ENCODE measurements at regions not wholly inside any gene's neighbourhood (a gene's known extent, or its start where the extent isn't known, plus 50 kb on each side); places are given as distances from the start of the nearest gene placed in this dataset.

- DNase-seq: no peak
- no peaks in the 10 kb centered on the region for H3K27me3 ChIP-seq (ENCODE audit: control insufficient read depth, insufficient read depth, low read length)
- no peak overlapping the region for H3K4me3 ChIP-seq (ENCODE audit: insufficient read depth, low read depth, low read length)
- H3K36me3 ChIP-seq (replicated peaks; ENCODE audit: control insufficient read depth, insufficient read depth, low read length): no peaks in the 10 kb centered on the region
Observed at GRCh38 chr5:89998519-89999305, 410.8 kb downstream of the CETN3 start.

DNA sequence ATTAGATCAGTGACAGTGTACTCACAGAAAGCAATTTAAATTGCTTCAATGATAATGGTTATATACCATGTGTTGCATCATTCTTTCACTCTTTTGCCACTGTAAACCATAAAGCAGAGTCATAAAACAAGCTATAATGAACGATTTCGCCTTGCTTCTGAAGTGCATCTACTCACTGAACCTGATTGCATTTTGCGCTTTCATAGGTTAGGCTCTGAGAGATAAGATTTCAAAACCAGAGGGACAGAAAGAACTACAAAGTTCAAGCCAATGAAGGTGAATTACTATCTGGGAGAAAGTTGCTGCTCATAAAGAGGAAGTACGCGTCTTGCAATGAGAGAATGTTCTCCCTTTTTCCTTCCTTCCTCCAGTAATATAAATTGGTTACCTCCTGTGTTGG lies 412.7 kb downstream of the CETN3 start:
- H3K27me3 ChIP-seq (ENCODE audit: control insufficient read depth, insufficient read depth, low read length): no peaks in the 10 kb centered on the region

GRCh38 chr5:89996335-89996734 lies 413.2 kb downstream of the CETN3 start:
- no peak overlapping the region for H3K4me3 ChIP-seq (ENCODE audit: insufficient read depth, low read depth, low read length)
- no peak for DNase-seq

More for the DNA sequence above, 412.7 kb downstream of the CETN3 start:
- no peaks in the 10 kb centered on the region for H3K36me3 ChIP-seq (replicated peaks; ENCODE audit: control insufficient read depth, insufficient read depth, low read length)
- DNase-seq: no peak
- H3K4me3 ChIP-seq (ENCODE audit: insufficient read depth, low read depth, low read length): no peak overlapping the region

DNA sequence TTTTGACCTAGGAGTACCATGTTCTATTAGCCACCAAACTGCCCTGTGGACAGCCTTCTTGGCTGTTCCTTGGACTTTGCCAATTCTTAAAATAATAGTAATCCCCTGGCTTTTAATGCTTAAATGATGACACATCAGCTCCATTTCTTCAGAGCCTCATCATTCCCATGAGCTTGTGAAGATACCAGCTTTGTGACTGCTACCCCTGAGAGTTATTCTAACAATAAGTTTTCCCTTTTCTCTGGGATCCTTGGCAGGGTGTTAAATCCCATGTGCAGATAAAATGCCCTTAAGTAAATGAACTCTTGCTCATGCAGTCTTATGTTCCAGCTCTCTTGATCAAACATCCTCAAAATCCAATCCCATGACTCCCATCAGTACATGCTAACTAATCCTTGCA lies 415.3 kb downstream of the CETN3 start:
- DNase-seq: no peak

More at GRCh38 chr5:89996335-89996734, 413.2 kb downstream of the CETN3 start:
- Histone ChIP-seq H3K36me3 (replicated peaks; ENCODE audit: control insufficient read depth, insufficient read depth, low read length) (no peaks in the 10 kb centered on the region), H3K27me3 (ENCODE audit: control insufficient read depth, insufficient read depth, low read length) (no peaks in the 10 kb centered on the region)

DNA sequence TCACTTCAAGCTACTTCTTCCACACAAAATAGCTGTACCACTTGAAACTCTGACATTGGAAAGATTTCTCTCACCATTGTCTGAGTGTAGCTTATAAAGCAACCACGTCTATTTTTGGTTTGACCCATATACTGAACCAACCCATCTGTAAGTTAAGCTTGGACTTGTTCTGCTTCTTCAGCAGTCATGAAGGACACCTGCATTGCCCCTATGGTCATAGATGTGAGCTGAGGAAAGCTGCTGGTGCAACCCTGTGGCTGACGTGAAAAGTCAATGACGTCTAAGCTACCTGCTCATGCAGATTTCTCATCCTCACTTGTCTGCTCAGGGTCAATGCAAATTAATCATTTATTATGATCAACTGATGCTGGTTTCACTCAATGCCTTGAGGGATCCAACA lies 417.4 kb downstream of the CETN3 start:
- no peak for DNase-seq
- no peaks in the 10 kb centered on the region for H3K36me3 ChIP-seq (replicated peaks; ENCODE audit: control insufficient read depth, insufficient read depth, low read length)
- no peaks in the 10 kb centered on the region for H3K27me3 ChIP-seq (ENCODE audit: control insufficient read depth, insufficient read depth, low read length)
- H3K4me3 ChIP-seq (ENCODE audit: insufficient read depth, low read depth, low read length): no peak overlapping the region

More for the DNA sequence above, 415.3 kb downstream of the CETN3 start:
- H3K27me3 ChIP-seq (ENCODE audit: control insufficient read depth, insufficient read depth, low read length): no peaks in the 10 kb centered on the region
- H3K36me3 ChIP-seq (replicated peaks; ENCODE audit: control insufficient read depth, insufficient read depth, low read length): no peaks in the 10 kb centered on the region
- no peak overlapping the region for H3K4me3 ChIP-seq (ENCODE audit: insufficient read depth, low read depth, low read length)

DNA sequence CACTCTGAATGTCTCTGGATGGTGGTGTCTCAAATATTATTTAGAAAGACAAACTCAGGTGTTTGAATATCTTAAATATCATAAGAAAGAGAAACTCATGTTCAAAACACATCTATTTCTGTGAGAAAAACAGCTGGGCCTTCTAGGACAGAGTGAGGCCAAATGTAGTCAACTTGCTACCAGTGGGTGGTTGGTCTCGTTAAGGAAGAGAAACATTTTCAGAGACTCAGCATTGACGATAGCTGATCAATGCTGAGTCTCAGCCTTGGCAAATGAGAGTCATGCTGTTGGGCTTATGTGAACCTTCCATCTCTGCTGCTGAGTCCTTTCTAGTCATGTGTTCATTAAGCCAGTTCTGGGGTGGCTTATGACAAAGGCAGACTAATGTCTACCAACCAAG lies 418.0 kb downstream of the CETN3 start:
- H3K36me3 ChIP-seq (replicated peaks; ENCODE audit: control insufficient read depth, insufficient read depth, low read length): no peaks in the 10 kb centered on the region
- H3K4me3 ChIP-seq (ENCODE audit: insufficient read depth, low read depth, low read length): no peak overlapping the region
- no peaks in the 10 kb centered on the region for H3K27me3 ChIP-seq (ENCODE audit: control insufficient read depth, insufficient read depth, low read length)
- no peak for DNase-seq

GRCh38 chr5:89989776-89990175 lies 419.8 kb downstream of the CETN3 start:
- H3K4me3 ChIP-seq (ENCODE audit: insufficient read depth, low read depth, low read length): no peak overlapping the region
- no peaks in the 10 kb centered on the region for H3K27me3 ChIP-seq (ENCODE audit: control insufficient read depth, insufficient read depth, low read length)
- DNase-seq: no peak
- no peaks in the 10 kb centered on the region for H3K36me3 ChIP-seq (replicated peaks; ENCODE audit: control insufficient read depth, insufficient read depth, low read length)

GRCh38 chr5:89988998-89989655 lies 420.4 kb downstream of the CETN3 start:
- no peak for DNase-seq
- Histone ChIP-seq H3K27me3 (ENCODE audit: control insufficient read depth, insufficient read depth, low read length) (no peaks in the 10 kb centered on the region), H3K4me3 (ENCODE audit: insufficient read depth, low read depth, low read length) (no peak overlapping the region), H3K36me3 (replicated peaks; ENCODE audit: control insufficient read depth, insufficient read depth, low read length) (no peaks in the 10 kb centered on the region)

DNA sequence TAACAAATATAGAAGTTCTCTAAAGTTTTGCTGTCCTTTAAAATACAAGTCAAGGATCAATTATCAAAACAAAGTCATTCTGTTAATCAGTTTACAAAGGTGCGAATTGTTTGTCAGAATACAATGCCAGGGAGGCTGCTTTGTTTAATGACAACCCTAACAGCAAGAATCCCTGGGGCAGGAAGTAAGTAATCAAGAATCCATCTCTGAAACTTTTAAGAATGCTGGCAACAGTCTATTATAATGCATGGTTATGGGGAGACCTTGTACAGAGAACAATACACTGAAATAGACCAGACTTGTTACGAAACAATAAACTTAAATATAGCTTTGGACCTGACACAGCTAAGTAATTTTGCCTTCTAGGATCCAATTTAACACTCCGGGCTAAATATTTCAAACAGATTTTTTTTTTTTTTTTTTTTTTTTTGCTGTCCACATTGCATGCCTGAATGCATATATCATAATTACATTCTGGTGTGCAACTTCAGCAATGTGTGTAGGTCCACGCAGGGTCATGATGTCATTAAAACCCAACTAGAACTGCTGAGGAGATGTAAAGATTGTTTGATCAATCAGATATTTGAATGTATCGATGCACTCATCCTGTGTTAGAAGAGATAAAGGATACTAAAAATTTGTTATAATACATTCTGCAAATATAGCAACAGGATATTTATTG lies 421.3 kb downstream of the CETN3 start:
- Histone ChIP-seq H3K36me3 (replicated peaks; ENCODE audit: control insufficient read depth, insufficient read depth, low read length) (no peaks in the 10 kb centered on the region), H3K27me3 (ENCODE audit: control insufficient read depth, insufficient read depth, low read length) (no peaks in the 10 kb centered on the region), H3K4me3 (ENCODE audit: insufficient read depth, low read depth, low read length) (no peak overlapping the region)
- no peak for DNase-seq

DNA sequence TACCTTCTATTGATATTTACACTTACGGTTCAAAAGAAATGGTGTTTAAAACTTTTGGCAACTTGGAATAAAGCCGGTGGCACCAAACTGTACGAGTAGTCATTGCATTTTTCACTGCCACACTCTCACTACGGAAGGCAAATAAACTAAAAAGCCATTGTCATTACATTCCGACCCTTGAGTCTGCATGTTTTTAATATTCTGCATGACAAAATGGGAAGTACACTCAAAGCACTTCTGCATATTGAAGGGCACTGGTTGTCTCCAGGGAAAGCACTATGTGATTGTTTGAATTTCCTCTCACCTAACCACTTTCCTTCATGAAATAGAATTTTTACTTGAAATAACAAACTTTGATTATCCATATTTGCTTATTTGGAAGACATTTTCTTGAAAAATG lies 426.3 kb downstream of the CETN3 start:
- Histone ChIP-seq H3K27me3 (ENCODE audit: control insufficient read depth, insufficient read depth, low read length) (no peaks in the 10 kb centered on the region), H3K4me3 (ENCODE audit: insufficient read depth, low read depth, low read length) (no peak overlapping the region), H3K36me3 (replicated peaks; ENCODE audit: control insufficient read depth, insufficient read depth, low read length) (no peaks in the 10 kb centered on the region)
- no peak for DNase-seq

- Histone ChIP-seq H3K36me3 (replicated peaks; ENCODE audit: control insufficient read depth, insufficient read depth, low read length) (no peaks in the 10 kb centered on the region), H3K4me3 (ENCODE audit: insufficient read depth, low read depth, low read length) (no peak overlapping the region), H3K27me3 (ENCODE audit: control insufficient read depth, insufficient read depth, low read length) (no peaks in the 10 kb centered on the region)
- no peak for DNase-seq
Observed at GRCh38 chr5:89981878-89982773, 427.4 kb downstream of the CETN3 start.

DNA sequence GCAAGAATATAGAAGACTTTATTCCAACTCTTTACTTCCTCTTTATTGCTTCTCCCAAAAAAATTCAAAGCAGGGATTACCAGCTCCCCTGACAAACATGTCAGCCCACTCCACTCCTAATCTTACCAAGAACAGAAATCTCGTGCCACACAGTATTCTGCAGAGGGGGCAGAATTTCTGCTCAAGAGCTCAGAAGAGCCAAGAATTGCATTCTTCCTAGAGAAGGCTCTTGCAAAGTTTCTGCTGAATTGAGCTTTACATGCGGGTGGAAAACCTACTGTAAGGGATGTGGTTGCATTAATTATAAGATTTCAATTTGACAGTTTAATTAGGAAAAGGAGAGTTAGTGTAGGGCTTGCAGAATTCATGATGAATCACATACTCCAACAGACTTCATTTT lies 428.5 kb downstream of the CETN3 start:
- H3K4me3 ChIP-seq (ENCODE audit: insufficient read depth, low read depth, low read length): no peak overlapping the region
- H3K27me3 ChIP-seq (ENCODE audit: control insufficient read depth, insufficient read depth, low read length): no peaks in the 10 kb centered on the region
- no peaks in the 10 kb centered on the region for H3K36me3 ChIP-seq (replicated peaks; ENCODE audit: control insufficient read depth, insufficient read depth, low read length)
- DNase-seq: no peak

- DNase-seq: no peak
- H3K27me3 ChIP-seq (ENCODE audit: control insufficient read depth, insufficient read depth, low read length): no peaks in the 10 kb centered on the region
- H3K4me3 ChIP-seq (ENCODE audit: insufficient read depth, low read depth, low read length): no peak overlapping the region
- H3K36me3 ChIP-seq (replicated peaks; ENCODE audit: control insufficient read depth, insufficient read depth, low read length): no peaks in the 10 kb centered on the region
Observed at GRCh38 chr5:89973516-89973915, 436.0 kb downstream of the CETN3 start.

DNA sequence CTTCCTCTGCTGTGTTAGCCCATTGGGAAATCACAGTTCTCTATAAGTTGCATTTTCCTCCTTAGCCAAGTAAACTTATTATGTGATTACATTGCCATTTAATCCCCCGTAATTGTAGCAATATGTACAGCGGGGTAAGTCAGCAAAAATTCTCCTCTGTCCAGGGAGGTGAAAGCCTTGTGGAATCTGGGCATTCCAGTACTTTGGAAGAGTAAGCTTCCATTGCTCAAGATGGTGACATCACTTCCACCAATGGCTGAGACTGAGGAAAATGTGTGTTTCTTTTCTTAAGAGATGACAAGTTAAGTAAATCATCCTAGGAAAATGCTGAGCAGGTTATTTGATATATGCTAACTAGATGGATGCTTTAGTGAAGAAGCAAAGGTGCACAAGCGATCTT lies 436.7 kb downstream of the CETN3 start:
- Histone ChIP-seq H3K4me3 (ENCODE audit: insufficient read depth, low read depth, low read length) (no peak overlapping the region), H3K27me3 (ENCODE audit: control insufficient read depth, insufficient read depth, low read length) (no peaks in the 10 kb centered on the region), H3K36me3 (replicated peaks; ENCODE audit: control insufficient read depth, insufficient read depth, low read length) (no peaks in the 10 kb centered on the region)
- DNase-seq: no peak
